ENCODE measurements at regions not wholly inside any gene's neighbourhood (a gene's known extent, or its start where the extent isn't known, plus 50 kb on each side); places are given as distances from the start of the nearest gene placed in this dataset.

DNA sequence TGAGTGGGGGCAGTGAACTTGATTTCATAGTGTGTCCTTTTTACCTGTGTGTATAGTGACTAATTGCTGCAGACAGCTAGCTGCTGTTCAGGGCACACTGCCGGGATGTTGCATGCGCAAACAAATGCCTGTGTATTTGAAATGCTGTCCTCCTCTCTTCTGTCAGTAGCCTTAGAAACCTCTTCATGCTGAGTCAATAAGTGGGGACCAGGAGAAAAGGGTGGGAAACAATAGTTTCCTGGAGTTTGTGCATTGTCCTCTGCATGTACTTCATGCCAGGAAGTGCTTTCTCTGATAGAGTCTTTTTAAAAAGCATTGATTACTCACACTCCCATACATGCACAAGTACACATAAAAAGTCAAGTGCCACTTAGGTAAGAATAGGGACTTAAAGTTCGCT, 1183.7 kb upstream of the CELF2 start:
- TF ChIP-seq, protein P1, sequence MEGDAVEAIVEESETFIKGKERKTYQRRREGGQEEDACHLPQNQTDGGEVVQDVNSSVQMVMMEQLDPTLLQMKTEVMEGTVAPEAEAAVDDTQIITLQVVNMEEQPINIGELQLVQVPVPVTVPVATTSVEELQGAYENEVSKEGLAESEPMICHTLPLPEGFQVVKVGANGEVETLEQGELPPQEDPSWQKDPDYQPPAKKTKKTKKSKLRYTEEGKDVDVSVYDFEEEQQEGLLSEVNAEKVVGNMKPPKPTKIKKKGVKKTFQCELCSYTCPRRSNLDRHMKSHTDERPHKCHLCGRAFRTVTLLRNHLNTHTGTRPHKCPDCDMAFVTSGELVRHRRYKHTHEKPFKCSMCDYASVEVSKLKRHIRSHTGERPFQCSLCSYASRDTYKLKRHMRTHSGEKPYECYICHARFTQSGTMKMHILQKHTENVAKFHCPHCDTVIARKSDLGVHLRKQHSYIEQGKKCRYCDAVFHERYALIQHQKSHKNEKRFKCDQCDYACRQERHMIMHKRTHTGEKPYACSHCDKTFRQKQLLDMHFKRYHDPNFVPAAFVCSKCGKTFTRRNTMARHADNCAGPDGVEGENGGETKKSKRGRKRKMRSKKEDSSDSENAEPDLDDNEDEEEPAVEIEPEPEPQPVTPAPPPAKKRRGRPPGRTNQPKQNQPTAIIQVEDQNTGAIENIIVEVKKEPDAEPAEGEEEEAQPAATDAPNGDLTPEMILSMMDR (IDR thresholded peaks at IDR 0.05; ENCODE audit: low read length) = no peak
- no peak for TF ChIP-seq EZH2 (IDR thresholded peaks at IDR 0.05; ENCODE audit: borderline replicate concordance, low read length)
